ENCODE measurements at regions not wholly inside any gene's neighbourhood (a gene's known extent, or its start where the extent isn't known, plus 50 kb on each side); places are given as distances from the start of the nearest gene placed in this dataset.

GRCh38 chr5:58011301-58011700 lies 448.6 kb downstream of the PLK2 start:
- TF ChIP-seq, protein P1, sequence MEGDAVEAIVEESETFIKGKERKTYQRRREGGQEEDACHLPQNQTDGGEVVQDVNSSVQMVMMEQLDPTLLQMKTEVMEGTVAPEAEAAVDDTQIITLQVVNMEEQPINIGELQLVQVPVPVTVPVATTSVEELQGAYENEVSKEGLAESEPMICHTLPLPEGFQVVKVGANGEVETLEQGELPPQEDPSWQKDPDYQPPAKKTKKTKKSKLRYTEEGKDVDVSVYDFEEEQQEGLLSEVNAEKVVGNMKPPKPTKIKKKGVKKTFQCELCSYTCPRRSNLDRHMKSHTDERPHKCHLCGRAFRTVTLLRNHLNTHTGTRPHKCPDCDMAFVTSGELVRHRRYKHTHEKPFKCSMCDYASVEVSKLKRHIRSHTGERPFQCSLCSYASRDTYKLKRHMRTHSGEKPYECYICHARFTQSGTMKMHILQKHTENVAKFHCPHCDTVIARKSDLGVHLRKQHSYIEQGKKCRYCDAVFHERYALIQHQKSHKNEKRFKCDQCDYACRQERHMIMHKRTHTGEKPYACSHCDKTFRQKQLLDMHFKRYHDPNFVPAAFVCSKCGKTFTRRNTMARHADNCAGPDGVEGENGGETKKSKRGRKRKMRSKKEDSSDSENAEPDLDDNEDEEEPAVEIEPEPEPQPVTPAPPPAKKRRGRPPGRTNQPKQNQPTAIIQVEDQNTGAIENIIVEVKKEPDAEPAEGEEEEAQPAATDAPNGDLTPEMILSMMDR (IDR thresholded peaks at IDR 0.05): no peak
- no peak for TF ChIP-seq EZH2 (IDR thresholded peaks at IDR 0.05)
